ENCODE measurements at regions not wholly inside any gene's neighbourhood (a gene's known extent, or its start where the extent isn't known, plus 50 kb on each side); places are given as distances from the start of the nearest gene placed in this dataset.

DNA sequence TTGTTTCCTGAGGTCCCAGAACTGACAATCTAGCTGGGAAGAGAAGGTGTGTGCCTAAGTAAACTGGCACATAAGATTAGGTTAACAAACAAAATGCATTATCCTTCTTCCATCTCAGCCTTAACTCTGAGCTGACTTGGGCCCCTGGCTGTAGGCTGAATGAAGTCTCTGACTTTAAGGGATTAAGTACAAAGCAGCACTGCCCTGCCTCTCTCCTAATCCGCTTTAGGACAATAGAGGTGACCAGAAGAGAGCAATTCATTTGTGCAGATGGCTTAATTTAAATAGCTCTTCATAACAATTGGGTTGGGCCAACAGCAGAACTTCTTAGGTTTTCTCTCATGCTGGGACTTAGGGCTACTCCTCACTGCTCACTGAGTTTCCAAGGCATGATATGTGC is 181.6 kb upstream of the SOX14 start:
- TF ChIP-seq CTCF (IDR thresholded peaks at IDR 0.05) (no peak), POLR2A (IDR thresholded peaks at IDR 0.05) (no peak)
